ENCODE measurements at regions not wholly inside any gene's neighbourhood (a gene's known extent, or its start where the extent isn't known, plus 50 kb on each side); places are given as distances from the start of the nearest gene placed in this dataset.
"Not testable (repeated sequence)": the region's sequence is repeated elsewhere in the genome, so short reads cannot be mapped to it uniquely, and the experiment has no call there.

- no peak for DNase-seq (ENCODE audit: extremely low read depth, low read depth)
- no peak for TF ChIP-seq CTCF (IDR thresholded peaks at IDR 0.05; ENCODE audit: low read depth, low read length, missing control alignments)
- H3K4me3 ChIP-seq (replicated peaks; ENCODE audit: low read depth, low read length): no peak overlapping the region
Measured at GRCh38 chr20:43331906-43332305, 125.8 kb upstream of the SRSF6 start.

- H3K4me3 ChIP-seq (replicated peaks; ENCODE audit: low read depth, low read length): no peak overlapping the region
- no peak for DNase-seq (ENCODE audit: extremely low read depth, low read depth)
- no peak for TF ChIP-seq CTCF (IDR thresholded peaks at IDR 0.05; ENCODE audit: low read depth, low read length, missing control alignments)
Measured at GRCh38 chr20:43328697-43329096, 129.0 kb upstream of the SRSF6 start.

- not testable (repeated sequence) for DNase-seq (ENCODE audit: extremely low read depth, low read depth); H3K4me3 ChIP-seq (replicated peaks; ENCODE audit: low read depth, low read length)
Measured at GRCh38 chr20:43327234-43327633, 130.5 kb upstream of the SRSF6 start.

- no peak for DNase-seq (ENCODE audit: extremely low read depth, low read depth)
- H3K4me3 ChIP-seq (replicated peaks; ENCODE audit: low read depth, low read length): no peak overlapping the region
- no peak for TF ChIP-seq CTCF (IDR thresholded peaks at IDR 0.05; ENCODE audit: low read depth, low read length, missing control alignments)
Measured at GRCh38 chr20:43325926-43326325, 131.8 kb upstream of the SRSF6 start.

GRCh38 chr20:43323592-43323991 lies 133.9 kb upstream of the PTPRT start:
- no peak overlapping the region for H3K4me3 ChIP-seq (replicated peaks; ENCODE audit: low read depth, low read length)
- no peak for DNase-seq (ENCODE audit: extremely low read depth, low read depth)
- TF ChIP-seq CTCF (IDR thresholded peaks at IDR 0.05; ENCODE audit: low read depth, low read length, missing control alignments): no peak

- no peak overlapping the region for H3K4me3 ChIP-seq (replicated peaks; ENCODE audit: low read depth, low read length)
- TF ChIP-seq CTCF (IDR thresholded peaks at IDR 0.05; ENCODE audit: low read depth, low read length, missing control alignments): no peak
- no peak for DNase-seq (ENCODE audit: extremely low read depth, low read depth)
Measured at GRCh38 chr20:43322851-43323250, 133.1 kb upstream of the PTPRT start.

- no peak for TF ChIP-seq CTCF (IDR thresholded peaks at IDR 0.05; ENCODE audit: low read depth, low read length, missing control alignments)
- no peak overlapping the region for H3K4me3 ChIP-seq (replicated peaks; ENCODE audit: low read depth, low read length)
- DNase-seq (ENCODE audit: extremely low read depth, low read depth): no peak
Measured at GRCh38 chr20:43320536-43320935, 130.8 kb upstream of the PTPRT start.
